BE2C (cell line): ENCODE measurements at regions not wholly inside any gene's neighbourhood (a gene's known extent, or its start where the extent isn't known, plus 50 kb on each side); places are given as distances from the start of the nearest gene placed in this dataset.

Source experiments
- DNase-seq: peaks from one replicate; pipeline ENCODE4 v3.0.0-alpha.2; 2020
- H3K27me3 ChIP-seq: fragments of 250-450 bp; sonication (Bioruptor Pico); 2 replicates; pipeline ENCODE4 v1.5.1; 2020; ENCODE audit warnings: mild to moderate bottlenecking
- H3K36me3 ChIP-seq: fragments of 250-450 bp; sonication (Bioruptor Pico); 2 replicates; pipeline ENCODE4 v1.5.1; 2020; ENCODE audit warnings: mild to moderate bottlenecking
- H3K4me1 ChIP-seq: fragments of 250-450 bp; sonication (Bioruptor Pico); 2 replicates; pipeline ENCODE4 v1.5.1; 2020
- H3K4me3 ChIP-seq: 2 replicates; pipeline ENCODE4 v1.5.1; 2011; ENCODE audit warnings: low read depth, low read length
- H3K9me3 ChIP-seq: fragments of 250-450 bp; sonication (Bioruptor Pico); 2 replicates; pipeline ENCODE4 v1.5.1; 2020
- TF ChIP-seq, protein P1 (sequence below): IDR thresholded peaks from 2 replicates; pipeline ENCODE4 v1.5.1; 2012; ENCODE audit warnings: mild to moderate bottlenecking, low read depth, low read length

DNA sequence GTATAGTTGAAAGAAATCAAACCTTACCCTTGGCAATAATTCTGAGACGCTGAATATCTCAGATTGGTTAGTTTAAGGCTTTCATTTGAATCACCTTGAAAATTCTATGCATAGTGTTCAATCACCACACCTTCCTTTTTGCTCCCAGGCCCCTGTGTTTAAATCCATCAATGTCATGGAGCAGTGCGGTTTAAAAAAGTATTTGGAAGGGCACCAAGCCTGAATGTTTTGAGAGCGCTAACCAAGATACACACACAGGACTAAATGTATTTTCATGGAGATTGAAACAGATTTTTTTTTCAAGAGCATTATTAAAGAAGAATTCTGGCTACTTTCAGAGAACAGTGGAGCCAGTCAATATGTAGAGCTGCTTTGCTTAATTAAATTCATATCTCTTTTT lies 195.7 kb downstream of the CENPW start:
- TF ChIP-seq, protein P1, sequence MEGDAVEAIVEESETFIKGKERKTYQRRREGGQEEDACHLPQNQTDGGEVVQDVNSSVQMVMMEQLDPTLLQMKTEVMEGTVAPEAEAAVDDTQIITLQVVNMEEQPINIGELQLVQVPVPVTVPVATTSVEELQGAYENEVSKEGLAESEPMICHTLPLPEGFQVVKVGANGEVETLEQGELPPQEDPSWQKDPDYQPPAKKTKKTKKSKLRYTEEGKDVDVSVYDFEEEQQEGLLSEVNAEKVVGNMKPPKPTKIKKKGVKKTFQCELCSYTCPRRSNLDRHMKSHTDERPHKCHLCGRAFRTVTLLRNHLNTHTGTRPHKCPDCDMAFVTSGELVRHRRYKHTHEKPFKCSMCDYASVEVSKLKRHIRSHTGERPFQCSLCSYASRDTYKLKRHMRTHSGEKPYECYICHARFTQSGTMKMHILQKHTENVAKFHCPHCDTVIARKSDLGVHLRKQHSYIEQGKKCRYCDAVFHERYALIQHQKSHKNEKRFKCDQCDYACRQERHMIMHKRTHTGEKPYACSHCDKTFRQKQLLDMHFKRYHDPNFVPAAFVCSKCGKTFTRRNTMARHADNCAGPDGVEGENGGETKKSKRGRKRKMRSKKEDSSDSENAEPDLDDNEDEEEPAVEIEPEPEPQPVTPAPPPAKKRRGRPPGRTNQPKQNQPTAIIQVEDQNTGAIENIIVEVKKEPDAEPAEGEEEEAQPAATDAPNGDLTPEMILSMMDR: no peak
- H3K9me3 ChIP-seq: no peaks in the 10 kb centered on the region
- no peak for DNase-seq
- H3K36me3 ChIP-seq: no peaks in the 10 kb centered on the region
- no peaks in the 10 kb centered on the region for H3K4me1 ChIP-seq
- H3K4me3 ChIP-seq: no peak overlapping the region
- no peaks in the 10 kb centered on the region; the same call in 1 of the 2 replicates for H3K27me3 ChIP-seq

DNA sequence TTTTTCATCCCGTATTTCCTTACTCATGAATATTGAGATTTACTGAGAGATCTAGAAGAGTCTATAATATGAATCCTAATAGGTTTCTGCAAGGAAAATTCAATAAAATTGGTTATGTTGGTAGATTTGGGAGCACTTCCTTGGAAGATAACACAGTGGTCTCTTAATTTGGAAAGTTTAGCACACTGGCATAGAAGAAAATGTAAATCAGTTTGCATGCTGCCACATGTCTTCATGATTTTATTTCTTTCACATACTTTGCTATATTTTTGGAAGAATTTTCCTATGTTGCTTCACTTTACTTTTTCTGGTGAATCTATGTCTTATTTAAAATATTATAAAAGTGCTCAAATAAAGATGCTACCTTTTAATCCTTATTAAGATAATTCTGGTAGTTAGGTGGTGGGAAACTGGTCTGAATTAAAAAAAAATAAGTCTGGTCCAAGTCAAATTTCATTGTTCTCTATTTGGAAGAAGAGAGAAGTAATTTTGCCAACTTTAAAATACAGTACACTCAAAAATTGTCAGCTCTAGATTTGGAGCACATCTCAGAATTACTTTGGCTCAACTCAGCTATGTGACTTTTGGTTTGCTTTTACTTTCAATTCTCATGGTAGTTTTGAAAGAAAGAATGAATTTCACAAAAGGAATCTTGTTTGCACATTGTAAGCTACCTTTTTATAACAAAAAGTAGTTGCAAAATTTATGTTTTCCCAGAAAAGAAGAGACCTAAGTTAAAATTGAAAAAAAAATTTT lies 197.3 kb downstream of the CENPW start:
- Histone ChIP-seq H3K9me3 (no peaks in the 10 kb centered on the region), H3K4me3 (no peak overlapping the region), H3K27me3 (no peaks in the 10 kb centered on the region; the same call in 1 of the 2 replicates), H3K4me1 (no peaks in the 10 kb centered on the region), H3K36me3 (no peaks in the 10 kb centered on the region)
- DNase-seq: no peak
- TF ChIP-seq, protein P1: no peak

DNA sequence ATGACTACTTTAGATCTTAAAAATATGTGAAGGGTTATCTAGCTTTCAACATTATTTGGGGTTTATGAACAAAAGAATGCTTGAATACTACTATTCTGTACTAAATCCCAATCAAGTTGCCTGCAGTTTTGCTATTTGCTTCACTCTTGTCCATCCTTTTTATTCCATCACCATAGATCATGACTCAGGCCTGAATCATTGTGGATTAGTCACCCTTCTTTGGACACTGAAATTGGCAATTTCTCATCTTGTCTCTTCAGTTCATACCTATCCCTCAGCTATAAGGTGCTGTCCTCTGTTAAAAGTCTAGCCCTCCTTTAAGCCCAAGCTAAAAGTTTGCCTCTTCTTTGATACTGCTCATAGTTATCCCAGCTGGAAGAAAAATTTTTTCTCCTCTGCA lies 199.1 kb downstream of the CENPW start:
- Histone ChIP-seq H3K9me3 (no peaks in the 10 kb centered on the region), H3K4me1 (no peaks in the 10 kb centered on the region), H3K4me3 (no peak overlapping the region), H3K36me3 (no peaks in the 10 kb centered on the region), H3K27me3 (no peaks in the 10 kb centered on the region; the same call in 1 of the 2 replicates)
- no peak for DNase-seq
- TF ChIP-seq, protein P1: no peak

GRCh38 chr6:126540161-126540560 lies 200.2 kb downstream of the CENPW start:
- no peaks in the 10 kb centered on the region; the same call in 1 of the 2 replicates for H3K27me3 ChIP-seq
- H3K4me3 ChIP-seq: no peak overlapping the region
- TF ChIP-seq, protein P1: no peak
- H3K9me3 ChIP-seq: no peaks in the 10 kb centered on the region
- DNase-seq: no peak
- H3K4me1 ChIP-seq: no peaks in the 10 kb centered on the region
- H3K36me3 ChIP-seq: no peaks in the 10 kb centered on the region

GRCh38 chr6:126541806-126542491 lies 202.0 kb downstream of the CENPW start:
- Histone ChIP-seq H3K9me3 (no peaks in the 10 kb centered on the region), H3K4me3 (no peak overlapping the region), H3K27me3 (no peaks in the 10 kb centered on the region), H3K36me3 (no peaks in the 10 kb centered on the region), H3K4me1 (no peaks in the 10 kb centered on the region)
- TF ChIP-seq, protein P1: no peak
- no peak for DNase-seq

DNA sequence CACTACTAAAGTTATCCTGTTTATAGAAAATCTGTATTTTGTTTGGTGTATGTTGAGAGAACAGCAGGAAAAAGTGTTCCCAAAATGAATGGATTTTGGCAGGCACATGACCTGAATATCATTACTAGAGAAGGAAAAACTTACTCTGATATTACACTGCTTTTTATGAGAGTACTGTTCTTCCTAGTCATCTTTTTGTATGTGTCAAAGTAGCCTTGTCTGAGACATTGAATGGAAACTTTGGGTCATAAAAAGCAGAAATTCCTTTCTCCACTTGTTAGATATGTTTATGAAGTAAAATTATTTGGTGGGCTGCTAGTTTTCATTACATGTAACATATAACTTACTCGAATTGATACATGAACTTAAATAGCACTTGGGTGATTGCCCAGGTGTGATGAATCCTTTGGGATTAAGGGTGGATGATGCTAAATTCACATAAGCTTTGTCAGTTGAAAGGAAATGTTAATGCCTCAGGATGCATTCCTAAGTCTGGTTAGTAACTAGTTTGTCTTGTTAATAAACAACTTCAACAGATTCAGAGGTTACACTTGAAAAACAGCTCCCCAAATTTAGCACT lies 206.7 kb downstream of the CENPW start:
- H3K9me3 ChIP-seq: no peaks in the 10 kb centered on the region

More for the DNA sequence above, 206.7 kb downstream of the CENPW start:
- no peaks in the 10 kb centered on the region for H3K36me3 ChIP-seq
- H3K4me3 ChIP-seq: no peak overlapping the region
- TF ChIP-seq, protein P1: no peak
- no peak for DNase-seq
- no peaks in the 10 kb centered on the region for H3K4me1 ChIP-seq
- no peaks in the 10 kb centered on the region for H3K27me3 ChIP-seq
